WTC11 (cell line): ENCODE measurements at regions not wholly inside any gene's neighbourhood (a gene's known extent, or its start where the extent isn't known, plus 50 kb on each side); places are given as distances from the start of the nearest gene placed in this dataset.

Source experiments
- SP1 ChIP-seq: sonication (generic); formaldehyde crosslinking; conservative IDR thresholded peaks from 2 replicates; pipeline ENCODE4 v1.8.1; 2022; ENCODE audit warnings: missing genetic modification reagents
- USF2 ChIP-seq: sonication (generic); formaldehyde crosslinking; IDR thresholded peaks from 2 replicates; pipeline ENCODE4 v1.8.1; 2023; ENCODE audit warnings: mild to moderate bottlenecking, missing genetic modification reagents, moderate library complexity
- TF ChIP-seq, protein P1 (sequence below): sonication (generic); formaldehyde crosslinking; IDR thresholded peaks from 2 replicates; pipeline ENCODE4 v1.8.0; 2023; ENCODE audit warnings: mild to moderate bottlenecking, missing genetic modification reagents
- TF ChIP-seq, protein P2 (sequence below): sonication (generic); formaldehyde crosslinking; IDR thresholded peaks from 2 replicates; pipeline ENCODE4 v1.8.1; 2022; ENCODE audit warnings: mild to moderate bottlenecking, missing genetic modification reagents, moderate library complexity, borderline replicate concordance

GRCh38 chr4:83855044-83855443 is 319.1 kb downstream of the GPAT3 start:
- TF ChIP-seq SP1 (CRISPR knock-in tag) (no peak), USF2 (CRISPR knock-in tag) (no peak)
- TF ChIP-seq, protein P1, sequence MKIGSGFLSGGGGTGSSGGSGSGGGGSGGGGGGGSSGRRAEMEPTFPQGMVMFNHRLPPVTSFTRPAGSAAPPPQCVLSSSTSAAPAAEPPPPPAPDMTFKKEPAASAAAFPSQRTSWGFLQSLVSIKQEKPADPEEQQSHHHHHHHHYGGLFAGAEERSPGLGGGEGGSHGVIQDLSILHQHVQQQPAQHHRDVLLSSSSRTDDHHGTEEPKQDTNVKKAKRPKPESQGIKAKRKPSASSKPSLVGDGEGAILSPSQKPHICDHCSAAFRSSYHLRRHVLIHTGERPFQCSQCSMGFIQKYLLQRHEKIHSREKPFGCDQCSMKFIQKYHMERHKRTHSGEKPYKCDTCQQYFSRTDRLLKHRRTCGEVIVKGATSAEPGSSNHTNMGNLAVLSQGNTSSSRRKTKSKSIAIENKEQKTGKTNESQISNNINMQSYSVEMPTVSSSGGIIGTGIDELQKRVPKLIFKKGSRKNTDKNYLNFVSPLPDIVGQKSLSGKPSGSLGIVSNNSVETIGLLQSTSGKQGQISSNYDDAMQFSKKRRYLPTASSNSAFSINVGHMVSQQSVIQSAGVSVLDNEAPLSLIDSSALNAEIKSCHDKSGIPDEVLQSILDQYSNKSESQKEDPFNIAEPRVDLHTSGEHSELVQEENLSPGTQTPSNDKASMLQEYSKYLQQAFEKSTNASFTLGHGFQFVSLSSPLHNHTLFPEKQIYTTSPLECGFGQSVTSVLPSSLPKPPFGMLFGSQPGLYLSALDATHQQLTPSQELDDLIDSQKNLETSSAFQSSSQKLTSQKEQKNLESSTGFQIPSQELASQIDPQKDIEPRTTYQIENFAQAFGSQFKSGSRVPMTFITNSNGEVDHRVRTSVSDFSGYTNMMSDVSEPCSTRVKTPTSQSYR (CRISPR knock-in tag), result no peak
- TF ChIP-seq, protein P2, sequence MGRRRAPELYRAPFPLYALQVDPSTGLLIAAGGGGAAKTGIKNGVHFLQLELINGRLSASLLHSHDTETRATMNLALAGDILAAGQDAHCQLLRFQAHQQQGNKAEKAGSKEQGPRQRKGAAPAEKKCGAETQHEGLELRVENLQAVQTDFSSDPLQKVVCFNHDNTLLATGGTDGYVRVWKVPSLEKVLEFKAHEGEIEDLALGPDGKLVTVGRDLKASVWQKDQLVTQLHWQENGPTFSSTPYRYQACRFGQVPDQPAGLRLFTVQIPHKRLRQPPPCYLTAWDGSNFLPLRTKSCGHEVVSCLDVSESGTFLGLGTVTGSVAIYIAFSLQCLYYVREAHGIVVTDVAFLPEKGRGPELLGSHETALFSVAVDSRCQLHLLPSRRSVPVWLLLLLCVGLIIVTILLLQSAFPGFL (CRISPR knock-in tag), result no peak
